SK-N-SH treated with all-trans-retinoic acid at 6 μM for 48 hours (cell line): ENCODE measurements at regions not wholly inside any gene's neighbourhood (a gene's known extent, or its start where the extent isn't known, plus 50 kb on each side); places are given as distances from the start of the nearest gene placed in this dataset.

Experiments
- ATAC-seq: fragments of 200-7000 bp; cut with Tn5 transposase; 3 replicates; pipeline ENCODE4 v1.9.1; 2020; ENCODE audit warnings: mild to moderate bottlenecking, moderate library complexity
- ARNTL ChIP-seq: fragments of 450-650 bp; formaldehyde crosslinking; IDR thresholded peaks from 2 replicates; pipeline ENCODE4 v1.5.0; 2020; ENCODE audit warnings: low read depth, mild to moderate bottlenecking, moderate library complexity, borderline replicate concordance
- BACH2 ChIP-seq: fragments of 250-450 bp; sonication (Bioruptor Pico); IDR thresholded peaks from 2 replicates; pipeline ENCODE4 v1.9.0; 2021; ENCODE audit warnings: mild to moderate bottlenecking, borderline replicate concordance
- ESRRG ChIP-seq: fragments of 250-450 bp; sonication (Bioruptor Pico); IDR thresholded peaks from 2 replicates; pipeline ENCODE4 v1.6.1; 2021; ENCODE audit warnings: mild to moderate bottlenecking
- GLIS3 ChIP-seq: fragments of 250-450 bp; sonication (Bioruptor Pico); IDR thresholded peaks from 2 replicates; pipeline ENCODE4 v1.5.0; 2020; ENCODE audit warnings: mild to moderate bottlenecking, moderate library complexity
- ISL1 ChIP-seq: fragments of 250-450 bp; sonication (Bioruptor Pico); IDR thresholded peaks from 2 replicates; pipeline ENCODE4 v2.1.2; 2022; ENCODE audit warnings: mild to moderate bottlenecking, moderate library complexity
- OSR1 ChIP-seq: fragments of 250-450 bp; sonication (Bioruptor Pico); IDR thresholded peaks from 2 replicates; pipeline ENCODE4 v1.8.0; 2022; ENCODE audit warnings: moderate library complexity, mild to moderate bottlenecking, inconsistent platforms
- PPARA ChIP-seq: fragments of 250-450 bp; sonication (Bioruptor Pico); IDR thresholded peaks from 2 replicates; pipeline ENCODE4 v1.5.0; 2020; ENCODE audit warnings: mild to moderate bottlenecking, borderline replicate concordance
- RARB ChIP-seq: fragments of 250-450 bp; sonication (Bioruptor Pico); IDR thresholded peaks from 2 replicates; pipeline ENCODE4 v1.8.0; 2021; ENCODE audit warnings: mild to moderate bottlenecking, moderate library complexity
- SNAI2 ChIP-seq: fragments of 250-450 bp; sonication (Bioruptor Pico); IDR thresholded peaks from 2 replicates; pipeline ENCODE4 v1.5.0; 2020; ENCODE audit warnings: mild to moderate bottlenecking, moderate library complexity
- TCF4 ChIP-seq: fragments of 250-450 bp; sonication (Bioruptor Pico); IDR thresholded peaks from 2 replicates; pipeline ENCODE4 v1.8.0; 2021; ENCODE audit warnings: mild to moderate bottlenecking, moderate library complexity, borderline replicate concordance
- TOX ChIP-seq: fragments of 250-450 bp; sonication (Bioruptor Pico); IDR thresholded peaks from 2 replicates; pipeline ENCODE4 v1.8.0; 2021; ENCODE audit warnings: mild to moderate bottlenecking, moderate library complexity, borderline replicate concordance
- ZC3H10 ChIP-seq: fragments of 250-450 bp; sonication (Bioruptor Pico); IDR thresholded peaks from 2 replicates; pipeline ENCODE4 v1.5.1; 2021; ENCODE audit warnings: mild to moderate bottlenecking, moderate library complexity
- ZFP3 ChIP-seq: fragments of 250-450 bp; sonication (Bioruptor Pico); IDR thresholded peaks from 2 replicates; pipeline ENCODE4 v1.5.0; 2020; ENCODE audit warnings: mild to moderate bottlenecking, moderate library complexity
- ZFP30 ChIP-seq: fragments of 450-650 bp; formaldehyde crosslinking; IDR thresholded peaks from 2 replicates; pipeline ENCODE4 v1.5.0; 2022; ENCODE audit warnings: mild to moderate bottlenecking, moderate library complexity
- ZNF565 ChIP-seq: fragments of 450-650 bp; formaldehyde crosslinking; conservative IDR thresholded peaks from 2 replicates; pipeline ENCODE4 v1.5.0; 2020; ENCODE audit warnings: low read depth, mild to moderate bottlenecking, moderate library complexity
- ZNF70 ChIP-seq: fragments of 450-650 bp; formaldehyde crosslinking; IDR thresholded peaks from 2 replicates; pipeline ENCODE4 v1.5.0; 2020; ENCODE audit warnings: mild to moderate bottlenecking, moderate library complexity
- ZNF8 ChIP-seq: fragments of 450-650 bp; formaldehyde crosslinking; IDR thresholded peaks from 2 replicates; pipeline ENCODE4 v1.5.0; 2020; ENCODE audit warnings: mild to moderate bottlenecking, moderate library complexity
- TF ChIP-seq, protein P1 (sequence below): fragments of 250-450 bp; sonication (Bioruptor Pico); IDR thresholded peaks from 2 replicates; pipeline ENCODE4 v1.8.0; 2021; ENCODE audit warnings: low read depth, mild to moderate bottlenecking, moderate library complexity, borderline replicate concordance
- TF ChIP-seq, protein P2 (sequence below): fragments of 250-450 bp; sonication (Bioruptor Pico); IDR thresholded peaks from 2 replicates; pipeline ENCODE4 v1.5.1; 2021; ENCODE audit warnings: mild to moderate bottlenecking, moderate library complexity
- TF ChIP-seq, protein P3 (sequence below): fragments of 250-450 bp; sonication (Bioruptor Pico); IDR thresholded peaks from 2 replicates; pipeline ENCODE4 v1.5.1; 2020; ENCODE audit warnings: low read depth, mild to moderate bottlenecking, moderate library complexity
- TF ChIP-seq, protein P4 (sequence below): fragments of 250-450 bp; sonication (Bioruptor Pico); IDR thresholded peaks from 2 replicates; pipeline ENCODE4 v1.5.0; 2020; ENCODE audit warnings: mild to moderate bottlenecking, moderate library complexity

DNA sequence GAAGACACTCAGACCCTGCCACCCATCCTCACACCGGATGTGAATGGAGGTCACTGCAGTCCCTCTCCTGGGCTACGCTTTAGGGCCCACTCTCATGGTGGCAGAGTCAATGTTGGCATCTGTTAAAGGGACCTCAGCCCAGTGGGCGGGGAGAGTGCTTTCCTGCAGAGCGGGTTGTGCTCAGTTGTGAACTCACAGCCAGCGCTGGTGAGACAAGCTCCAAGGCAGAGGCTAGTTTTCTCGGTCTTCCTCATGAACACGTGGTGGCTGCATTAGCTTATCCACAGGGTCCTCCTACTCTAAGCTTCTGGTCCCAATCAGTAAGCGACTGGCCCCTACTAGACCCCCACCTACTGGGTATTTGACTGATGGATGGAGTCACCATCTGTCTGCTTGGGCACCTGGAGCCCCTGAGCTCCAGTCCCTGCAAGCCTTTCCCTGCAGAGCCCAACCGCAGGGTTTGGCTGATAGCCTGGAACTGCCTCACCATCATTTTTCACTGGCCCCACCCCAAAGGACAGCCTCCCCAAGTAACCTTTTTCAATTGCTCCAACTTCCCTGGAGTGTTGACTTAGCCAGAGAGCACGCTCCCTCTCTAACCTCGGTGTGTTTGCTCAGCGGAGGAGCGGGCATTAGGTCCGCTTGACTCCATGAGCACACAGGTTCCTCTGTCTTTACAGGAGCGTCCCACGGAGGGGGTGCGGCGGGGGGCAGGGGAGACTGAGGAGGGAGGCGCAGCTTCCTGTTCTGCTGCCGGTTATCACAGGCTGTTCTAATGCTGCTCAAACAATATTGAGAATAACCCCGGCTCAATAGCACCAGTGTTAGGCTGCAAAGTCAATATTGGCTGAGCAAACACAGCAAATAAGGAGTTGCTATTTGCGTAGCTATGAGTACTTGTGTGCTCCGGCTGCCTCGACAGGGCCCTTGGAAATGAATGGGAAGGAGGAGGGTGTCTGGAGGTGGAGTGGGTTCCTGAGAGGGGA is 141.7 kb downstream of the RPLP1 start:
- TF ChIP-seq ESRRG (CRISPR knock-in tag) (no peak), ZNF70 (CRISPR knock-in tag) (no peak), TOX (no peak), OSR1 (CRISPR knock-in tag) (no peak), ZNF565 (CRISPR knock-in tag) (no peak), TCF4 (CRISPR knock-in tag) (no peak), PPARA (no peak), BACH2 (CRISPR knock-in tag) (no peak), ZFP30 (CRISPR knock-in tag) (no peak), SNAI2 (no peak), ZNF8 (CRISPR knock-in tag) (no peak), ZC3H10 (CRISPR knock-in tag) (no peak), RARB (CRISPR knock-in tag) (no peak)
- TF ChIP-seq, protein P1, sequence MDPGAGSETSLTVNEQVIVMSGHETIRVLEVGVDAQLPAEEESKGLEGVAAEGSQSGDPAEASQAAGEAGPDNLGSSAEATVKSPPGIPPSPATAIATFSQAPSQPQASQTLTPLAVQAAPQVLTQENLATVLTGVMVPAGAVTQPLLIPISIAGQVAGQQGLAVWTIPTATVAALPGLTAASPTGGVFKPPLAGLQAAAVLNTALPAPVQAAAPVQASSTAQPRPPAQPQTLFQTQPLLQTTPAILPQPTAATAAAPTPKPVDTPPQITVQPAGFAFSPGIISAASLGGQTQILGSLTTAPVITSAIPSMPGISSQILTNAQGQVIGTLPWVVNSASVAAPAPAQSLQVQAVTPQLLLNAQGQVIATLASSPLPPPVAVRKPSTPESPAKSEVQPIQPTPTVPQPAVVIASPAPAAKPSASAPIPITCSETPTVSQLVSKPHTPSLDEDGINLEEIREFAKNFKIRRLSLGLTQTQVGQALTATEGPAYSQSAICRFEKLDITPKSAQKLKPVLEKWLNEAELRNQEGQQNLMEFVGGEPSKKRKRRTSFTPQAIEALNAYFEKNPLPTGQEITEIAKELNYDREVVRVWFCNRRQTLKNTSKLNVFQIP = no peak
- TF ChIP-seq, protein P2, sequence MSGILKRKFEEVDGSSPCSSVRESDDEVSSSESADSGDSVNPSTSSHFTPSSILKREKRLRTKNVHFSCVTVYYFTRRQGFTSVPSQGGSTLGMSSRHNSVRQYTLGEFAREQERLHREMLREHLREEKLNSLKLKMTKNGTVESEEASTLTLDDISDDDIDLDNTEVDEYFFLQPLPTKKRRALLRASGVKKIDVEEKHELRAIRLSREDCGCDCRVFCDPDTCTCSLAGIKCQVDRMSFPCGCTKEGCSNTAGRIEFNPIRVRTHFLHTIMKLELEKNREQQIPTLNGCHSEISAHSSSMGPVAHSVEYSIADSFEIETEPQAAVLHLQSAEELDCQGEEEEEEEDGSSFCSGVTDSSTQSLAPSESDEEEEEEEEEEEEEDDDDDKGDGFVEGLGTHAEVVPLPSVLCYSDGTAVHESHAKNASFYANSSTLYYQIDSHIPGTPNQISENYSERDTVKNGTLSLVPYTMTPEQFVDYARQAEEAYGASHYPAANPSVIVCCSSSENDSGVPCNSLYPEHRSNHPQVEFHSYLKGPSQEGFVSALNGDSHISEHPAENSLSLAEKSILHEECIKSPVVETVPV (CRISPR knock-in tag) = no peak
- TF ChIP-seq, protein P3, sequence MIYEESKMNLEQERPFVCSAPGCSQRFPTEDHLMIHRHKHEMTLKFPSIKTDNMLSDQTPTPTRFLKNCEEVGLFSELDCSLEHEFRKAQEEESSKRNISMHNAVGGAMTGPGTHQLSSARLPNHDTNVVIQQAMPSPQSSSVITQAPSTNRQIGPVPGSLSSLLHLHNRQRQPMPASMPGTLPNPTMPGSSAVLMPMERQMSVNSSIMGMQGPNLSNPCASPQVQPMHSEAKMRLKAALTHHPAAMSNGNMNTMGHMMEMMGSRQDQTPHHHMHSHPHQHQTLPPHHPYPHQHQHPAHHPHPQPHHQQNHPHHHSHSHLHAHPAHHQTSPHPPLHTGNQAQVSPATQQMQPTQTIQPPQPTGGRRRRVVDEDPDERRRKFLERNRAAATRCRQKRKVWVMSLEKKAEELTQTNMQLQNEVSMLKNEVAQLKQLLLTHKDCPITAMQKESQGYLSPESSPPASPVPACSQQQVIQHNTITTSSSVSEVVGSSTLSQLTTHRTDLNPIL (CRISPR knock-in tag) = no peak
- ATAC-seq = no peak

DNA sequence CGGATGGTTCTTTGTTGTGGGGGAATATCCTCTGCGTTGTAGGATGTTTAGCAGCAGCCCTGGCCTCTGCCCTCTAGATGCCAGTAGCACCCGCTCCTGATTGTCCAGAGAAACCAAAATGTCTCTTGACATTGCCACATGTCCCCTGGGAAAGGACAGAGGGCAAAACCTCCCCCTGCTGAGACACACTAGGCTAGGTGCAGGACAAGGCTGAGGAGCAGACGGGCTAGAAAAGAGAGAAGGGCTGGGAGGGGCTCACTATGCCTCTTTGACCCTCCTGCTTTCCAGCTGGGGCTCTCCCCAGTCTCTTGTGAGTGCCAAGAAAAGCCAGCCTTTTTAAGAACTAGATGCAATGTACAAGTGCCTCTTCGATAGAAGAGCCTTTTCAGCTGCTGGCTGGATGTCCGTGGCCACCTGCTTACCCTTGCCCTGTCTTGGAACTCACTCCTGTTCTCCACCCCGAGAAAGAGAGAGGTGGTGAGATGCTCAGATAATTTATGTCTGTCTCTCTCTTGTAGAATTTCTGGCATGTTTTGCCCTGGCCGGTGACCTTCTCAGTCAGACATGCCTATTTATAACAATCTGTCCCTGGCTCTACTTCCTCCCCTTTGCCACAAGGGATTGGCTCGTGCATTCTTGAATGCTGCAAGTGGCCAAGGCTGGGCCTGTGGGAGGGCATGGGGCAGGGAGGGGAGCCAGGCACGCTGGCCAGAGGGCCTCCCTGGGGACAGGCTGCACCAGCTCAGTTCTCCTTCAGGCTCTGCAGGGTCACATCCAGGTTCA is 142.6 kb downstream of the RPLP1 start:
- TF ChIP-seq ISL1 (CRISPR knock-in tag) (0 out of 2 replicates have a peak, but pooled peaks have one; percentile 15), SNAI2 (no peak)

DNA sequence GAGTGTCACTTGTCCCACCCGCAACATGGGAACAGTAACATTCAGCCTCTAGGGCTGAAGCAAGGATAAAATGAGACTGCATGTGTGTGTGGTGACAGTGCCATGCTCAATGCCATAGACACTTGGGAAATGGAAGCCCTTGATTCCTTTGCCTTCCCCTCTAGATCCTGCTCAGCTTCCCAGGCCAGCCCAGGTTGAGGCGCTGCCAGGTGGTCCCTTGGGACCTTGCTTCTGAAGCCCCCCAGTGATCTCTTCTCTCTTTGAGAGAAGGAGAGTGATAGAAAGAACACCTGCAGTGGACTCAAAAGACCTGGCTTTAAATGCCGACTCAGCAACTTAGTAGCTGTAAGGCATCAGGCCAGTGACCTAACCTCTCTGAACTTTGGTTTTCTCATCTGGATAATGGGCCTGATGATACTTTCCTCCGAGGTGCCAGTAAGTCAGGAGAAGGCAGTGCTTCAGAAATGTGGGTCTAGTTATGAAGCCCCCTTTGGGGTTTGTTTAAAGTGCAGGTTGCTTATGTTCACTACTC is 144.5 kb downstream of the RPLP1 start:
- TF ChIP-seq ESRRG (CRISPR knock-in tag) (no peak), SNAI2 (no peak), OSR1 (CRISPR knock-in tag) (no peak), ISL1 (CRISPR knock-in tag) (no peak), ARNTL (CRISPR knock-in tag) (no peak), RARB (CRISPR knock-in tag) (no peak), ZNF70 (CRISPR knock-in tag) (no peak), ZFP3 (CRISPR knock-in tag) (no peak), ZC3H10 (CRISPR knock-in tag) (no peak)

More for the DNA sequence above, 142.6 kb downstream of the RPLP1 start:
- ATAC-seq = peak; percentile 49

DNA sequence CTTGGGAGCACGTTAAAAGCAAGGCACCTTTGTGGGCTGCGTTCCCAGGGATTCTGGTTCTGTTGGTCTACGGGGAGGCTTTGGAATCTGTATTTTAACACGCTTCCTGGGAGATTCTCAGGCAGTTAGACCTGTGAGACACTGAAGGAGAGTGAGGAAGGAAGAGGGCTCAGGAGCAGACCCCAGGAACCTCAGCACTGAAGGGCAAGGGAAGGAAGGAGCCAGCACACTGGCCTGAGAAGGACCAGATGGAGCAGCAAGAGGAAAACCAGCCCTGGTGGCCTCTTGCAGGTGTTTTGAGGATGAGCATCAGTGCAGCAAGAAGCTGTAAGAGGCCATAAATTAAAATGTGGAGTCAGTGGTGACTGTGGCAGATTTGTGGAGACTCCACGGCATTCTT is 146.7 kb downstream of the RPLP1 start:
- no peak for ATAC-seq
- TF ChIP-seq BACH2 (CRISPR knock-in tag) = no peak
- no peak for TF ChIP-seq ZNF565 (CRISPR knock-in tag)
- no peak for TF ChIP-seq ARNTL (CRISPR knock-in tag)
- TF ChIP-seq, protein P4, sequence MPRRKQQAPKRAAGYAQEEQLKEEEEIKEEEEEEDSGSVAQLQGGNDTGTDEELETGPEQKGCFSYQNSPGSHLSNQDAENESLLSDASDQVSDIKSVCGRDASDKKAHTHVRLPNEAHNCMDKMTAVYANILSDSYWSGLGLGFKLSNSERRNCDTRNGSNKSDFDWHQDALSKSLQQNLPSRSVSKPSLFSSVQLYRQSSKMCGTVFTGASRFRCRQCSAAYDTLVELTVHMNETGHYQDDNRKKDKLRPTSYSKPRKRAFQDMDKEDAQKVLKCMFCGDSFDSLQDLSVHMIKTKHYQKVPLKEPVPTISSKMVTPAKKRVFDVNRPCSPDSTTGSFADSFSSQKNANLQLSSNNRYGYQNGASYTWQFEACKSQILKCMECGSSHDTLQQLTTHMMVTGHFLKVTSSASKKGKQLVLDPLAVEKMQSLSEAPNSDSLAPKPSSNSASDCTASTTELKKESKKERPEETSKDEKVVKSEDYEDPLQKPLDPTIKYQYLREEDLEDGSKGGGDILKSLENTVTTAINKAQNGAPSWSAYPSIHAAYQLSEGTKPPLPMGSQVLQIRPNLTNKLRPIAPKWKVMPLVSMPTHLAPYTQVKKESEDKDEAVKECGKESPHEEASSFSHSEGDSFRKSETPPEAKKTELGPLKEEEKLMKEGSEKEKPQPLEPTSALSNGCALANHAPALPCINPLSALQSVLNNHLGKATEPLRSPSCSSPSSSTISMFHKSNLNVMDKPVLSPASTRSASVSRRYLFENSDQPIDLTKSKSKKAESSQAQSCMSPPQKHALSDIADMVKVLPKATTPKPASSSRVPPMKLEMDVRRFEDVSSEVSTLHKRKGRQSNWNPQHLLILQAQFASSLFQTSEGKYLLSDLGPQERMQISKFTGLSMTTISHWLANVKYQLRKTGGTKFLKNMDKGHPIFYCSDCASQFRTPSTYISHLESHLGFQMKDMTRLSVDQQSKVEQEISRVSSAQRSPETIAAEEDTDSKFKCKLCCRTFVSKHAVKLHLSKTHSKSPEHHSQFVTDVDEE (CRISPR knock-in tag) = no peak
- TF ChIP-seq, protein P1 = no peak
- TF ChIP-seq, protein P3 (CRISPR knock-in tag) = no peak
- TF ChIP-seq, protein P2 (CRISPR knock-in tag) = no peak
- no peak for TF ChIP-seq GLIS3 (CRISPR knock-in tag)
- TF ChIP-seq ZNF70 (CRISPR knock-in tag) = no peak
- no peak for TF ChIP-seq ZFP30 (CRISPR knock-in tag)

More for the DNA sequence above, 144.5 kb downstream of the RPLP1 start:
- no peak for ATAC-seq
